Activated T-cell treated with anti-CD3 and anti-CD28 coated beads for 24 hours (primary cell): ENCODE measurements at regions not wholly inside any gene's neighbourhood (a gene's known extent, or its start where the extent isn't known, plus 50 kb on each side); places are given as distances from the start of the nearest gene placed in this dataset.
"Not testable (repeated sequence)": the region's sequence is repeated elsewhere in the genome, so short reads cannot be mapped to it uniquely, and the experiment has no call there.

Experiments
- DNase-seq: peaks from one replicate; pipeline ENCODE4 v3.0.0-alpha.2; 2020; ENCODE audit warnings: low read depth

- DNase-seq, result no peak
Observed at GRCh38 chr18:76604108-76604934, 109.3 kb upstream of the ZNF516 start.

DNA sequence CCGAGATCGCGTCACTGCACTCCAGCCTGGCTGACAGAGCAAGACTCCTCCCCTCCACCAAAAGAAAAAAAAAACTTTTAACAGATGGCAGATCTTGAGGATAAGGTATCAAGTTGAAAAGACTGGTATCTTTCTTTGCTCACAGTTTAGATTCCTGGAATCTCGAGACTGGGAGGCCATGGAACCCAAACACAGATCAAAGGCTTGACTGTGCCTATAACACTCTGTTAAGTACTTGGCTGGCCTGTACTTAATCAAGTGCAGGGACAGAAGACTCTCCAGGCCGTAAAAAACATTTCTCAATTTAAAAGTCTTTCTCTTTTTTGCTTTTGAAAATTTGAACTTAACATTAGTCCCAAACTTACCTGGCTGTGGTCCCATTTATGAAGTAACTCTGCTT lies 107.1 kb upstream of the ZNF516 start:
- no peak for DNase-seq

GRCh38 chr18:76600076-76600475 lies 105.0 kb upstream of the ZNF516 start:
- DNase-seq, result not testable (repeated sequence)

DNA sequence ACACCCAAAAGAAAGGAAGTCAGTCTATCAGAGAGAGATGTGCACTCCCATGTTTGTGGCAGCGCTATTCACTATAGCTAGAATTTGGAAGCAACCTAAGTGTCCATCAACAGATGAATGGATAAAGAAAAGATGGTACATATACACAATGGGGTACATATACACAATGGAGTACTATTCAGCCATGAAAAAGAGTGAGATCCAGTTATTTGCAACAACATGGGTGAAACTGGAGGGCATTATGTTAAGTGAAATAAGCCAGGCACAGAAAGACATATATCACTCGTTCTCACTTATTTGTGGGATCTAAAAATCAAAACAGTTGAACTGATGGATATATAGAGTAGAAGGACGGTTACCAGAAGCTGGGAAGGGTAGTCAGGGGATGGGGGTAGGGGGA lies 99.9 kb upstream of the ZNF516 start:
- DNase-seq, result no peak

GRCh38 chr18:76593843-76594242 lies 98.8 kb upstream of the ZNF516 start:
- no peak for DNase-seq

DNA sequence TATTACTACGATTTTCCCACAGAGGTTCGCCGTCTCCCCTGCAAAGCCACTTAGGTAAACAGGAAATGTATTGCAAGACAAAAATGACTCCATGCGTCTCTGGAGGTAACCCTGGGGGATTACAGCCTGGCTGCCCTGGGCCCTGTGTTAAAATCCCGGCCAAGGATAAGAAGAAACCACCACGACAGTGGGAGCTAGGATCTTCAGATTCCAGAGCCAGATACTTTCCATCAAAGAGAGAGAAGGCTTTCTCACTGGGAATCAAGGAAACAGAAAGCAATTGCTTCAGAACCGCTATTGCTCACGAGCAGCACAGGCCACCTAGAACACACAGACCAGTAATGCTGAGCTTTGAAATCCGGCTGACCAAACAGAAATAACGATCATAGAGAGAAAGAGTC lies 97.9 kb upstream of the ZNF516 start:
- no peak for DNase-seq

DNA sequence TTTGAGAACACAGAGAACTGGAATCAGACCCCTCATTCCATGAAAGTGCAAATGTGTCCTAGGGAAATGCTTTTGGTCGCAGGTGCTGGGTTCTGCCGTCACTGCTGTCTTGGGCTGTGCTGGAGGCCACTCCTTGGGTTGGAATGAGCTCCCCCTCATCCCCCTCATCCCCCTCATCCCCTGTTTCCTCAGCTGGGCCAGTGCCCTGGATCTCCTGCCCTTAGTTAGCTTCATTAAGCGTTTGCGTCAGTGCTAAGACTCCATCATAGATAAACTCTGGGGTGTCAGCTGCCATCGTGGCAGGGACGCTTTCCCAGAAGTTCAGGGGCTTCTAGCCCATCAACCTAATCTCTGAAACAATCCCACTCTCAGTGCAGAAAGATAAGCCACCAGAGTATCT lies 97.1 kb upstream of the ZNF516 start:
- DNase-seq, result no peak

DNA sequence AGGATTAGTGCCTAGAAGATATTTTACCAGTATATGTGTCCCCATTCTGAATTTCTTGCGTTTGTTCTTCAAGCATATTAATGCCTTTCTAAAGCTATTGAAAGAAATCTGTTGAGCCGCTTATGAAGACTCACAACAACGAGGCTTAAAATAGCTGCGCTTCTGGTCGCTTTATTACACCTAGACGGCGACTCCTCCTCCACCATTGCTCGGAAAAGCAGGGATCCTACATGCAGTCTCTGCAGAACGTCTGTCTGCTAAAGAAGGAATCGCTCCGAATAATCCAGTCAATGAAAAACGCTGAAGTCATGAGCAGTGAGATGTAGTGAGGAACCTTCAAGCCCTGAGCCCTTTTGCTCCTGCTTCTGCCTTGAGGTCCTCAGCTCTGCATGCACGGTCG lies 94.8 kb upstream of the ZNF516 start:
- DNase-seq, result no peak

GRCh38 chr18:76589316-76589715 lies 94.3 kb upstream of the ZNF516 start:
- no peak for DNase-seq

DNA sequence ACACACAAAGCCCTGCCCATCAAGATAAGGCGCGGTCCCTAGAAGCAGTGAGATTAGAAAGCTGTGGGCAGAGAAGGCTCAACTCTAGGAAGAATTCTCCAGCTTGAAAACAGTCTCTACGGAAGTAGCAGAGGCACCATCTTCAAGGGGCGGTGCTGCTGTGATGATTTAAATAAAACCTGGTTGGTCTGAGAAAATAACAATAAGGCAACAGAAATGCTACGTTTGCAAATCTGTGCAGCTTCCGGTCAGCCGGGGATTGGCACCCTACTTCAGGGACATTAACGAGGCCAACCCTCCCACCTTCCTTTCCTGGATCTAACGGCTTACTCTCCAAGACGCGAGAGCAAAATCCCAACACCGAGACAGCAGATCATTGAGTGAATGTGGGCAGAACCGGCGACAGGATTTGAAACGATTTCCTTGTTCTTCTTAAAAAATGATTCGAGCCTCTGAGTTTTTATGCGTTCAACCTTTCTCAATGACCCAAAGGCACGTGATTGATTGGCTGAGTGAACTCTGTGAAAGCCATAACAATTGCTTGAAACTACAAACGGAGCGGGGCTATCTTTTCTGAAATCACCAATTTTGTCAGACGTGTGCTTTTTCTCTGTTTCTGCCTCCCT lies 93.7 kb upstream of the ZNF516 start:
- no peak for DNase-seq

DNA sequence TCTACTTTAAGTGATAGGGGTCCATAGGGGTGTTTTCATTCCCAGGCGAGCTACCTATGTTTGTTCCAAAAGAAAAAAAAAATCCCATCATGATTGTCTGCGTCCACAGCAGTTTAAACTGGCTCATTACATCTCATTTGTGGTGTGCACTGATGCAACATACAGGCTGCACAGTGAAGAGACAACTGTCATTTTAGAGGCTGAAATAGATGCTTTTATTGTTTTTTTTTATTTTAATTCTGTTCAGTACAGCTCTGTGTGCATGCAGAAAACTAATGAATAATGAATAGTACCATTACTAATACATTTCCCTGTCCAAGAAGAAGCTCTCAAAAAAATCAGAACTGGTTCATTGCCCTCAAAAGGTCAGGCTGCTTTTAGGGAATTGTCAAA lies 92.8 kb upstream of the ZNF516 start:
- DNase-seq, result no peak

DNA sequence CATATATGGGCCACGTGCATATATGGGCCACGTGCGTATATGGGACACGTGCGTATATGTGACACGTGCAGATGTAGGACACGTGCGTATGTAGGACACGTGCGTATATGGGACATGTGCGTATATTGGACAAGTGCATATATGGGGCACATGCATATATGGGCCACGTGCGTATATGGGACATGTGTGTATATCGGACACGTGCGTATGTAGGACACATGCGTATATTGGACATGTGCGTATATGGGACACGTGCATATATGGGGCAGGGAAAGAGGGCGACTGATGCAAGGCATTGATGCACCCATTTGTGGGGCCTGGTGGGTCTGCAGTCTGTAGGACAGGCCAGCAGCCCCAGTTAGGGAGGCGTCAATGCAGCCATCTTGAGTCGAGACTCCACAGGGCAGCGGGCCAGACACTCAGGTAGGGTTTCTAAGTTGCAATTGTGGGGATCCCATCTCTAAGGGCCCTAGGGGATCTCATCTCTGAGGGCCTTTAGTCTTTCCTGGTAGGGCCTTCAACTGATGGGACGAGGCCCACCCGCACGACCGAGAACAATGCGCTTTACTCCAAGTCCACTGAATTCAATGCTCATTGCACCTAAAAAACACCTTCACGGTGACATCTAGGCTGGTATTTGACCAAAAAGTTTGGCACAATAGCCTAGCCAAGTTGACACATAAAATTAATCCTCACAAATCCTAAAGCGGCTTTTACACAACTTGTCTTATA lies 92.3 kb upstream of the ZNF516 start:
- DNase-seq, result no peak

GRCh38 chr18:76584414-76585310 lies 89.6 kb upstream of the ZNF516 start:
- DNase-seq, result no peak

DNA sequence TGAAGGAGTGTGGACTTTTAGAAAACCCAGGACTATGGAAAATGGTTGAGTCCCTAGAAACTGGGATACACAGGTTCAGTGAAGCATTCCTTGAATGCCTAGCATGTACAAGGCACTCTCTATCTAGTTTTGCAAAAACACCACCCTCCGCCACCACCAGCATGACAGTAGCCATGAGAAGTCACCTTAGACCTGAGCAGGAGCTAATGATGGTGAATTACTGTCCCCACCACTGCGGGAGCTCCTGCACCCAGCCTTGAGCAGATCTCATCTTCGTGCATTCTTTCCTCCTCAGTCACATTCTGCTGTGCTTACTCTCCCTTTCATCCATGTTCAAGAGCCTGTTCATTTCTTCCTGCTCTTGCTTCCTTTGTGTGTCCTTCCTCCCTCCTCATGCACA lies 86.2 kb upstream of the ZNF516 start:
- DNase-seq, result no peak

GRCh38 chr18:76580288-76580962 lies 85.4 kb upstream of the ZNF516 start:
- no peak for DNase-seq

- DNase-seq, result no peak
Observed at GRCh38 chr18:76579301-76579695, 84.3 kb upstream of the ZNF516 start.

- DNase-seq, result no peak
Observed at GRCh38 chr18:76578571-76579300, 83.7 kb upstream of the ZNF516 start.

DNA sequence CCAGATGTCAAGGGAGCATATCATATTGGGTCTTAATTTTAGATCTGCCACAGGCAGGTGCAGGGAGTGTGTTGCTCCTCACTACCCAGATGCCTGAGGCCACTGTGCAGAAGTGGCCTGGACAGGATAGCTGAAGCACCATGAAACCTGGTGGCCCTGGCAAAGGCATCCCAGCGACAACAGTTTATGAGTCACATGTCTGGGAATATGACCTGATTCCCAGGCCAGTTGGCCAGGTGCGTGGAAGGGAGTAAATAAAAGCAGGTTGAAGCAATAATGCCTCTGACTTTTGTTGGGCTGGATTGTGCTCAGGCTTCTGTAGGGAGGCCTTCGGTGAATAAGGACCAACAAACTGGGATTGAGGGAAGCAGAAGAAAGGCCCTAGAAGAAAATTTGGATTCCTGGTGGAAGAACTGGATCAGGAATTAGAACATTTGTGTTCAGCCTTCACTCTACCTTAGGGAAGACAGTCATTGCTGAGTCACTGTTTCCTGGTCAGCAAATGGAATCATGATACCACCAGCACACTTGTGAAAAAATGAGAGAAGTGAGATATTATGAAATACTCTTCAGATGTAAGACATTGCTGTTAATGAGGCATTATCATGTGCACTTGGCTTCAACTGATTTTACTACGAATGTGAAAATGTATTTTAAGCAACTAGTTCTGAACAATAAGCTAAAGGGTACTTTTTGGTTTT lies 78.4 kb upstream of the ZNF516 start:
- no peak for DNase-seq

DNA sequence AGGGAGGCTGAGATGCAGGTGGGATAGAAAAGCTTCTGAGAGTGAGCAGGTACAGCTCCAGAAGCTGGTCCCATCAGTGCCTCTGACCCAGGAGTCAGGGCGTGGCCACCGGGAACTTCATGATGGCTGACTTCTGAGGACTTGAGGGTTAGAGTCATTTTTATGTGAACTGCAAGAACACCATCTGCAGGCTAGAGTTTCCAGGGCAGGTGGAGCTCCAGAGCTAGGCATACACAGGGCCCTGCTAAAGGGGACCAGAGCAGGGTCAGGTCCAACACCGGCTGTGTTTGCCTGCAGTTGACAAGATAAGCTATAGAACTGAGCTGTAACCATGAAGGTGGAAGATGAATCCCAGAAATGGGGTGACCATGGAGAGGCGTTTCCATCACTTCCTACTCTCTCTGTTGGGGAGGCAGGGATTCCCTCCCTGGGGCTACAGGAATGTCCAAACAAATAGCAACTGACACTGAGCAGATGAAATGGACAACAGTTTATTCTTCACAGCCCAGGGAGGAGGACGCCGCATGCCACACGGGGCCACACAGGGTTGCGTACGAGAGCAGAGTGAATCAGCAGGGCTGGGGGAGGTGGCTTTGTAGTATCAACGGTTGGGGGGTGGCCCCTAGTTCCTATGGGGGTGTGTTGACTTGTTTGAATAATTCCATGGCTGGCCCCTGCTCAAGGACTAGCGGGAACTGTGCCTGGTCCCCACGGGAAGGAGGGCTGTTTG lies 77.6 kb upstream of the ZNF516 start:
- no peak for DNase-seq

DNA sequence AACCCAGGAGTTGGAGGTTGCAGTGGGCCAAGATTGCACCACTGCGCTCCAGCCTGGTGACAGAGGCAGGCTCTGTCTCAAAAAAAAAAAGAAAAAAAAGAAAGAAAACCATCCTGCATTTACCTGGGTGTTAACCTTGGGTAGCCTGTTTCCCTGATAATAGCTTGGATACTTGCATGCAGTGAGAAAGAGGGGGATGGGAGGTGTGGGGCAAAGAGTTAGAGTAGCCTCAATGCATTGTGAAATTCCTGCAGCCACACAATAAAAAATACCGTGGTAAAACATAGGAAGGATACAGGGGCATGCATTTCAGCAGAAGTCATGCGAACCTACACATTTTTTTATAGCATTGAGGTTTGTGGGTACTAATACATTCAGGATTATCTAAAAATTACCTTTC lies 76.6 kb upstream of the ZNF516 start:
- no peak for DNase-seq
